ENCODE measurements at regions not wholly inside any gene's neighbourhood (a gene's known extent, or its start where the extent isn't known, plus 50 kb on each side); places are given as distances from the start of the nearest gene placed in this dataset.

- TF ChIP-seq FOXM1 (IDR thresholded peaks at IDR 0.05; ENCODE audit: borderline replicate concordance) (no peak), NFRKB (IDR thresholded peaks at IDR 0.05) (no peak), L3MBTL2 (conservative IDR thresholded peaks at IDR 0.05) (no peak)
Measured at GRCh38 chr2:124993809-124994208, 968.7 kb downstream of the CNTNAP5 start.

Data from HEK293T (cell line).